ENCODE measurements at regions not wholly inside any gene's neighbourhood (a gene's known extent, or its start where the extent isn't known, plus 50 kb on each side); places are given as distances from the start of the nearest gene placed in this dataset.
"Not testable (repeated sequence)": the region's sequence is repeated elsewhere in the genome, so short reads cannot be mapped to it uniquely, and the experiment has no call there.

DNA sequence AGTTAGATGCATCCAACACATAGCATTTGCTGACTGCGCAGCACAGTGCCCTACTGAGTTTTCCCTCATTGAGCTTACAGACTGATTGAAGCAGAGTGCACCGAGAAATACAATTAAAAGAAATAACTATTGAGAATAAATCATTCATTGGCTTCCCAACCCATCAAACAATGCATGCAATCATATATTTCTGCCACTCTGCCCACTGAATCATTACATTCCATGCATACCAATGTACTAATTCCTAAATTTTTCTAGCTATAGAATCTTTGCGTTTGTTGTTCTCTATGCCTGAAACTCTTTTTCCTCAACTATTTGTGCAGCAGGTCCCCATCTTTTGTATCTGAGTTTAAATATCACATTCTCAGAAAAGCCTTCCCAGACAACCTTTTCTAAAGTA is 783.8 kb downstream of the SORCS1 start:
- DNase-seq: no peak
- H3K36me3 Mint-ChIP-seq (ENCODE audit: low read depth): no peaks in the 10 kb centered on the region
- no peaks in the 10 kb centered on the region for H3K4me1 Mint-ChIP-seq
- peaks cover 15% of the 10 kb centered on the region for H3K9me3 Mint-ChIP-seq
- no peak for ATAC-seq
- H3K27ac Mint-ChIP-seq: no peak overlapping the region
- H3K4me3 Mint-ChIP-seq: no peak overlapping the region
- H3K27me3 Mint-ChIP-seq: no peaks in the 10 kb centered on the region

DNA sequence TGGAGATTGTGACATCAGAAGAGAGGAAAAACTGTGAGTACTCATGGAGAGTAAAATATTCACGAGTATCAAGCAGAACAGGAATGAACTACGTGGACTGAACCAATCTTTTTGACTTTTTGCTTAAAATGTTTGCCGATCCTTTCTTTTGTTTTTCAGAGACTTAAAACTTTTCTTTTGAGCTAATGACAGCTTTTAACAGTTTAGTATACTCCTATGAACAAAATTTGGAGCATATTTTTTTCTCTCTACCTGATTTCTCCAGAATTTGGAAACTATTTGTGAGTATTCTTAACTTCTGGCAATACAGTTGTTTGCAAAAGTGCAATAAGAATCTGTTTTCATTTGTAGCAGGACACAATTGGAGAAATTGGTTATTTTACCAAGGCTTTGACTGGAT is 786.3 kb downstream of the SORCS1 start:
- H3K4me3 Mint-ChIP-seq: no peak overlapping the region
- no peaks in the 10 kb centered on the region for H3K36me3 Mint-ChIP-seq (ENCODE audit: low read depth)
- no peak overlapping the region for H3K27ac Mint-ChIP-seq
- no peak for DNase-seq
- ATAC-seq: no peak
- no peaks in the 10 kb centered on the region for H3K27me3 Mint-ChIP-seq
- peaks cover 11% of the 10 kb centered on the region for H3K9me3 Mint-ChIP-seq
- no peaks in the 10 kb centered on the region for H3K4me1 Mint-ChIP-seq

DNA sequence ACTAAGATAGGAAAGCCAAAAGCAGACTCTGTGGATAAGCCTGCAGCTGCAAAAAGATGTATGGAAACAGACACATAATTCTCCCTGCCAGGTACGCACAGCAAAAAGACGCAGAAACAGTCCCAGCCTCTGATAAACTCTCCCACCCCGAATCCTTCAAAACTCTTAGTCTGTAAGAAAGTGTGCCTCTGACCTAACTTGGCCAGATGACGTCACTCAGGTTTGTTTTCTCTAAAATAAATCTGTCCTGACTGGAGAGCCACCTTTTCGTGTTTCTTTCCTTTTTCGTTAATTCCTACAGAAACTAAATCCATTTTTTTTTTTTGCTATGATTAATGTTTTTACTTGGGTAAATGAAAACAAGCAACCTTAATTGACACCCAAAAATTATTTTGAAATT is 793.8 kb downstream of the SORCS1 start:
- ATAC-seq (no peak), DNase-seq (no peak)
- Mint-ChIP-seq H3K4me1 (no peaks in the 10 kb centered on the region), H3K36me3 (ENCODE audit: low read depth) (no peaks in the 10 kb centered on the region), H3K4me3 (no peak overlapping the region), H3K27ac (no peak overlapping the region), H3K9me3 (peaks cover 8% of the 10 kb centered on the region), H3K27me3 (no peaks in the 10 kb centered on the region)

DNA sequence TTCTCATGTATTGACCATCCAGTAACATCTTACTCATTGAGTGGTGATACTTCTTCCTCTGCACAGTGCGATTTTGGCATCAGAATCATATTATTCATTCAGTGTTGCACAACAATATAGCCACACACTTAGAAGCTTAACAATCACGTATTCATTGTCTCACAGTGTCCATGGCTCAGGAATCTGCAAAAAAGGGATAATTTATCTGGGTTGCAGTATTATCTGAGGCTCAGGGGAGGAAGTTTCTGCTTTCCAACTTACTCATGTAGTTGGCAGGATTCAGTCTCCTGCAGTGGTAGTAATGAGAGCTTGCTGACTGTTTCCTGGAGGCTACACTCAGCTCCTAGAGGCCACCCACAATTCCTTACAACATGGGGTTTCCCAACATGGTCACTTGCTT is 803.6 kb downstream of the SORCS1 start:
- H3K4me1 Mint-ChIP-seq: no peaks in the 10 kb centered on the region
- DNase-seq (no peak), ATAC-seq (no peak)
- no peaks in the 10 kb centered on the region for H3K36me3 Mint-ChIP-seq (ENCODE audit: low read depth)
- no peak overlapping the region for H3K27ac Mint-ChIP-seq
- H3K27me3 Mint-ChIP-seq: no peaks in the 10 kb centered on the region
- H3K9me3 Mint-ChIP-seq: peaks cover 4% of the 10 kb centered on the region
- no peak overlapping the region for H3K4me3 Mint-ChIP-seq

DNA sequence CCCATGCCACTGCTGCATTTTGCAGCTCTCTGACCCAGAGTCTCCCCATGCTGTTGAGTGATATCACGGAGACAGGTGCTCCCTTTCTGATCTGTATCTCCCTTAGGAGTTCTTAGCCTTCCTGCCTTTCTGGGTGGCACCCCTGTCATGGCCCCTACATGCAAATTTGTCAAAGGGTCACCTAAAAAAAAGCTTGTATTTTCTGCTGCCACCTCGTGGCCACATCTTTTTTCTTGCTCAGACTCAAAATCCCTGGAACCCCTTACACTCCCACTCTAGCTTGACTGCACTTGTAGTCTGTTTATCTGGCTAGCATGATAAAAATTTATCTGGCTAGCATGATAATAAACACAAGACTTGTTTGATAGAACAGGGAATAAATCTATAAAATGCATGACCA is 809.1 kb downstream of the SORCS1 start:
- Mint-ChIP-seq H3K4me3 (no peak overlapping the region), H3K27ac (no peak overlapping the region), H3K36me3 (ENCODE audit: low read depth) (no peaks in the 10 kb centered on the region), H3K9me3 (no peaks in the 10 kb centered on the region), H3K27me3 (no peaks in the 10 kb centered on the region), H3K4me1 (no peaks in the 10 kb centered on the region)
- ATAC-seq (no peak), DNase-seq (no peak)

DNA sequence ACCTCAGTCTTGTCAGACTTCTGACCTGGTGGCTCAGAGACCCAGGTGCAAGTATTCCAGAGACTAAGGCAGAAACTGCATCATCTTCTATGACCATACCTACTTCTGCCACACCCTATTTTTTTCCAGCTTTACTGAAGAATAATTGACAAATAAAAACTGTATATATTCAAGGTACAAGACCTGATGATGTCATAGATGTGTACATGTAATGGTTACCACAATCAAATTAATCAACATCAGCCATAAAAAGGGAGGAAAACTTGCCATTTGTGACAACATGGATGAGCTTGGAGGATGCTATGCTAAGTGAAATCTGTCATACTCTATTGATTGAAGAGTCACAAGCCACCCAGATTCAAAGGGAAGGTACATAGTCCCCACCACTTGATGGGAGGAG is 815.6 kb downstream of the SORCS1 start:
- H3K4me3 Mint-ChIP-seq: no peak overlapping the region
- no peaks in the 10 kb centered on the region for H3K36me3 Mint-ChIP-seq (ENCODE audit: low read depth)
- DNase-seq (no peak), ATAC-seq (no peak)
- H3K9me3 Mint-ChIP-seq: peaks cover 3% of the 10 kb centered on the region
- H3K27ac Mint-ChIP-seq: no peak overlapping the region
- no peaks in the 10 kb centered on the region for H3K27me3 Mint-ChIP-seq
- no peaks in the 10 kb centered on the region for H3K4me1 Mint-ChIP-seq

DNA sequence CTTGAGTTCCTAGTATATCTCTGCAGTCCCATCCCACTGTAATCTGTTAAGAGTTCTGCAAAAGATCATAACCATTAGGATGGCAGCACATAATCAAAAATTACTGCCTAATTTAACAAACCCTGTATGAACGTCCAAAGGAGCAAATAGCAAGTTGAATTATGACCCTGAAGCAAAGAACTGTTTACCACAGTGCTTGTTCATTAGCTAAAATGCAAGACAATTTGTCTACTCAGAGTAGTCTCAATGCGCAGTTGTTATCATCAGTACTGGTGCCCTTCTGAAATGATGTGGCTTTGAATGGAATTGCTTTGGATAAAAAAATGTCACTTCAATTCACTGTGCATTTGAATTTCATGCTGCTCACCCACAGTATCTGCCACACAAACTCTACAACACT is 817.0 kb downstream of the SORCS1 start:
- ATAC-seq (no peak), DNase-seq (no peak)
- Mint-ChIP-seq H3K9me3 (peaks cover 3% of the 10 kb centered on the region), H3K36me3 (ENCODE audit: low read depth) (no peaks in the 10 kb centered on the region), H3K27me3 (no peaks in the 10 kb centered on the region), H3K4me3 (no peak overlapping the region), H3K27ac (no peak overlapping the region), H3K4me1 (no peaks in the 10 kb centered on the region)

DNA sequence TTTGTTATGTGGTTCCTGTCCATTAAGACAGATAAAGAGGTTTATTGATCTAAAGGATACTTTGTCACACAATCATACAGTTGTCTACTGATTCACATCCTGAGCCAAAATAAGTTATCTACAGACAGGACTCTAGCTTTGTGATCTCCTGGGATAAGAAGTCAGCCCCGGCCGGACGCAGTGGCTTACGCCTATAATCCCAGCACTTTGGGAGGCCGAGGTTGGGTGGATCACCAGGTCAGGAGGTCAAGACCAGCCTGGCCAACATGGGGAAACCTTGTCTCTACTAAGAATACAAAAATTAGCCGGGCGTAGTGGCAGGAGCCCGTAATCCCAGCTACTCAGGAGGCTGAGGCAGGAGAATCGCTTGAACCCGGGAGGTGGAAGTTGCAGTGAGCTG is 821.0 kb downstream of the SORCS1 start:
- H3K27ac Mint-ChIP-seq; ATAC-seq; H3K9me3 Mint-ChIP-seq; H3K4me1 Mint-ChIP-seq; H3K27me3 Mint-ChIP-seq; DNase-seq; H3K4me3 Mint-ChIP-seq; H3K36me3 Mint-ChIP-seq (ENCODE audit: low read depth): not testable (repeated sequence)

DNA sequence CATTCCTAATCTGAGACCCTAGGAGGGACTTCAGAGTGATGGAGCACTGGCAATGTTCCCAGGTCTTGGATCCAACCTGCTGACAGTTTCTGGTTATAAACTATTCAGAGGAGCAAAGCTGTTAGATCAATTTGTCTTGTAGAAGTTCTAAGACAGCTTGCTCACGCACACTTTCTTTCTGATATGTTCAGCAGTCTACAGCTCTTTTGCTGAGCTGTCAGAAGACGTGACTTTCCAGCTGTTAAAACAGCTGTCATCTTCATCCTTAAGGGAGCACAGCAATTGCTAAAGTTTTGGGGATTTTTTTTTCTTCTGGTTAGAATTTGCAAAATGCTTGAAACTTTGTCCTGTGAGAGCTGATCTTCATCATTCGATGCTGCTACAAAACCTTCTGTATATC is 823.1 kb downstream of the SORCS1 start:
- Mint-ChIP-seq H3K4me3 (no peak overlapping the region), H3K9me3 (no peaks in the 10 kb centered on the region), H3K27me3 (no peaks in the 10 kb centered on the region), H3K27ac (no peak overlapping the region), H3K36me3 (ENCODE audit: low read depth) (no peaks in the 10 kb centered on the region), H3K4me1 (no peaks in the 10 kb centered on the region)
- ATAC-seq (no peak), DNase-seq (no peak)

DNA sequence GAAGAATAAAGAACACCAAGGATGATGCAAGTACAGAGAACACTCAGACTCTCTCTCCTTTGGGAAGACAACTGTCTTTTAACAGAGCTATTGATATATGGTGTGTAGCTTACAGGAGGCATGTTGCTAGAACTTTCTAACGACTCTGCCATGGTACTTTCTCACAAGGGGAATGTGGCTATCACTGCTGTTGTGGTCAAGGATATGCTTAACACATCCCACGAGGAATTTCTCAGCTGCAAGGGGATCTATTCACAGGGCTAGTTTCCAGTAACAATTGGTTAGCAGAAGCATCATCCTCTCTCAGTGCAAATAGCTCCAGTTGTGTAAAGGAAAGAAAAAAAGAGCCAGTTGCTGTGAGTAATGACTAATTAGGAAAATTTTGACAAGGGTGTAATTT is 826.0 kb downstream of the SORCS1 start:
- H3K9me3 Mint-ChIP-seq: no peaks in the 10 kb centered on the region
- H3K4me1 Mint-ChIP-seq: no peaks in the 10 kb centered on the region
- no peak overlapping the region for H3K27ac Mint-ChIP-seq
- no peak overlapping the region for H3K4me3 Mint-ChIP-seq
- ATAC-seq: no peak
- DNase-seq: no peak
- H3K27me3 Mint-ChIP-seq: no peaks in the 10 kb centered on the region
- no peaks in the 10 kb centered on the region for H3K36me3 Mint-ChIP-seq (ENCODE audit: low read depth)

DNA sequence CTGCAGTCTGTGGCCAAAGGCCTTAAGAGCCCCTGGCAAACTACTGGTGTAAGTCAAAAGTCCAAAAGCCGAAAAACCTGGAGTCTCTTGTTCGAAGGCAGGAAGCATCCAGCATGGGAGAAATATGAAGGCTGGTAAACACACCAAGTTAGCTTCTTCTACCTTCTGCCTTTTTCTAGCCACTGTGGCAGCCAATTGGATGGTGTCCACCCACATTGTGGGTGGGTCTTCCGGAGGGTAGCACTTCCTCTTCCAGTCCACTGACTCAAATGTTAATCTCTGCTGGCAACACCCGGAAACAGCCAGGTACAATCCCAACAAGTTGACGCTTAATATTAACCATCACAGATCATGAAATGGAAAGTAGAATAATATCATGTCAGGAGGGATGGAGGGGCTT is 827.6 kb downstream of the SORCS1 start:
- DNase-seq (no peak), ATAC-seq (no peak)
- no peak overlapping the region for H3K27ac Mint-ChIP-seq
- no peak overlapping the region for H3K4me3 Mint-ChIP-seq
- H3K4me1 Mint-ChIP-seq: no peaks in the 10 kb centered on the region
- H3K27me3 Mint-ChIP-seq: no peaks in the 10 kb centered on the region
- H3K36me3 Mint-ChIP-seq (ENCODE audit: low read depth): no peaks in the 10 kb centered on the region
- H3K9me3 Mint-ChIP-seq: no peaks in the 10 kb centered on the region

DNA sequence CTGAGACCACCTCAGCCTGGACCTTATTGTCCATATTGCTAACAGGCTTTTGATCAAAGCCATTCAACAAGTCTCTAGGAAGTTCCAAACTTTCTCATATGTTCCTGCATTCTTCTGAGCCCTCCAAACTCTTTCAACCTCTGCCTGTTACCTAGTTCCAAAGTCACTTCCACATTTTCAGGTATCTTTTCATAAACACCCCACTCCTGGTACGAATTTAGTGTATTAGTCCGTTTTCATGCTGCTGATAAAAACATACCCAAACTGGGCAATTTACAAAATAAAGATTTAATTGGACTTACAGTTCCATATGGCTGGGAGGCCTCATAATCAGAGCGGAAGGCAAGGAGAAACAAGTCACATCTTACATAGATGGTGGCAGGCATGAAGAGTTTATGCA is 836.8 kb downstream of the SORCS1 start:
- H3K9me3 Mint-ChIP-seq: peaks cover 27% of the 10 kb centered on the region
- H3K4me3 Mint-ChIP-seq: no peak overlapping the region
- ATAC-seq: no peak
- no peak for DNase-seq
- no peaks in the 10 kb centered on the region for H3K36me3 Mint-ChIP-seq (ENCODE audit: low read depth)
- H3K27ac Mint-ChIP-seq: no peak overlapping the region
- H3K4me1 Mint-ChIP-seq: no peaks in the 10 kb centered on the region
- no peaks in the 10 kb centered on the region for H3K27me3 Mint-ChIP-seq

DNA sequence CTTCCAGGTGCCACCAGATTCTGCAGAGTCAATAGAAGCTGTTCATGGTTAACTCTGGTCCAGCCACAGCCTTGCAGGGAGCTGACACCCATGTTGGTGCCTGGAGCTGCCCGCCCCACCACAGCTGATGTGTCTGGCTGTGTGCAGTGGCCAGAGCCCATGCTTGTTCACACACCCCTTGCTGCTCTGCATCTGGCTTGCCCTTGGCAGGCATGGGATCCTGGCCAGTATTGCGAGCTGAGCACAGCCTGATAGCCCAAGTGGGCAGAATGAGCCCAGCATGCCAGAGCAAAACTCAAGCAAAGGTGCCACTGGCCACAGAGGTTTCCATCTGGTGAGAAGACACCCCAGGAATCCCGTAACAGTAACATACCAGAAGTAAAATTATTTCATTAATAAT is 843.6 kb downstream of the SORCS1 start:
- H3K27me3 Mint-ChIP-seq: no peaks in the 10 kb centered on the region
- H3K4me1 Mint-ChIP-seq: no peaks in the 10 kb centered on the region
- no peak overlapping the region for H3K4me3 Mint-ChIP-seq
- DNase-seq (no peak), ATAC-seq (no peak)
- no peak overlapping the region for H3K27ac Mint-ChIP-seq
- H3K9me3 Mint-ChIP-seq: peaks cover 8% of the 10 kb centered on the region
- no peaks in the 10 kb centered on the region for H3K36me3 Mint-ChIP-seq (ENCODE audit: low read depth)

DNA sequence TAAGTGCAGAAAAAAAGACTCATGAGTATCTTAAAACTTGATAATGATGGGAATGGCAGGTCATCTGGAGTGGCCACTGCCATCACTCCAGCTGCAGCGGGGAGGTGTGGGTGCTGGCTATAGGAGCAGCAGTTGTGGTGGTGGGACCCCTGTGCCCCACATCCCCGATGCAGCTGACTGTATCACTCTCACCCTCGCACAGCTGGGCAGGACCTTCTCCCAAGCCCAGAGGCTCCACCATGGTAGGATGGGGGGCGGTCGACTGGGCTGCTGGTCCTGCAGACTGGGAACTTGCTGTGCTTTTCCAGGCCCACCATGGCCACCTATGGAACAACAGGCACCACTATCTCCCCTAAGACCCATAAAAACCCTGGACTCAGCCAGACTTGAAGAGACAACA is 844.4 kb downstream of the SORCS1 start:
- H3K9me3 Mint-ChIP-seq: peaks cover 5% of the 10 kb centered on the region
- H3K36me3 Mint-ChIP-seq (ENCODE audit: low read depth): no peaks in the 10 kb centered on the region
- no peak overlapping the region for H3K4me3 Mint-ChIP-seq
- DNase-seq (no peak), ATAC-seq (no peak)
- no peaks in the 10 kb centered on the region for H3K4me1 Mint-ChIP-seq
- H3K27ac Mint-ChIP-seq: no peak overlapping the region
- H3K27me3 Mint-ChIP-seq: no peaks in the 10 kb centered on the region

DNA sequence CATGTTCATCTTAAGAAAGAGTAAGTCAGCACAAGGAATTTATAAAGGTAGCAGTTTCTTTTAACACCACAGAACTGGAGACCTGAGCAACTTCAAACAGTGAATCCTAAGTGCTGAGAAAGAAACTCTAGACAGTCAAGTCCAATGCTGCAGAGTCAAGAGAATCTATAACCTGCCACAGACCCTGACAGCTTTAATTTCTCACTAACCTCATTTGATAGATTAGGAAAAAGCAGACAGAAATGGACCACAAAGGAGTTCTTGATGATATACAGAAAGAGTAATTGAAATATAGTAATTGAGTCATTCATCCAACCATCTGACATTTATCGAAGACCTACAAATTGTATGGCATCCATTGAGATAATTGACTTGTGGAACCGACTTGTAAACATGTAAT is 847.0 kb downstream of the SORCS1 start:
- Mint-ChIP-seq H3K27ac (no peak overlapping the region), H3K36me3 (ENCODE audit: low read depth) (no peaks in the 10 kb centered on the region), H3K9me3 (peaks cover 5% of the 10 kb centered on the region), H3K4me1 (no peaks in the 10 kb centered on the region), H3K27me3 (no peaks in the 10 kb centered on the region), H3K4me3 (no peak overlapping the region)
- ATAC-seq (no peak), DNase-seq (no peak)

DNA sequence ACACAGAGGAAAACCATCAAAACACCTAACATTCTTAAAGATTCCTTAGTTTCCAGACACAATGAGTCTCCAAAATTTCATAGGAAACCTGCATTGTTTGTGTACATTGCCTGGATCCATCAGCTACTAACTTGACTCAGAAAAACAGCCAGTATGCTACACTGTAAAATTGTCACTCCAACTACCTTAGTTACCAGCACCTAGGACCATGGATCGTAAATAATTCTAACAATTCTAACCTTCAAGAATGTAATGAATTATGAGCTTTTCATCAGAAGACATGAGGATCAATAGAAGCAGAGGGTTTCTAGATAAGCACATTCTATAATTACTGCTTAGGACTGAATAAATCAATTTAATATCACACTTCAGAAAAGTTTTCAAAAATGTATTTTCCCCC is 851.5 kb downstream of the SORCS1 start:
- Mint-ChIP-seq H3K9me3 (peaks cover 10% of the 10 kb centered on the region), H3K27ac (no peak overlapping the region), H3K36me3 (ENCODE audit: low read depth) (no peaks in the 10 kb centered on the region), H3K4me3 (no peak overlapping the region), H3K4me1 (no peaks in the 10 kb centered on the region), H3K27me3 (no peaks in the 10 kb centered on the region)
- ATAC-seq (no peak), DNase-seq (no peak)
